ENCODE measurements at regions not wholly inside any gene's neighbourhood (a gene's known extent, or its start where the extent isn't known, plus 50 kb on each side); places are given as distances from the start of the nearest gene placed in this dataset.

DNA sequence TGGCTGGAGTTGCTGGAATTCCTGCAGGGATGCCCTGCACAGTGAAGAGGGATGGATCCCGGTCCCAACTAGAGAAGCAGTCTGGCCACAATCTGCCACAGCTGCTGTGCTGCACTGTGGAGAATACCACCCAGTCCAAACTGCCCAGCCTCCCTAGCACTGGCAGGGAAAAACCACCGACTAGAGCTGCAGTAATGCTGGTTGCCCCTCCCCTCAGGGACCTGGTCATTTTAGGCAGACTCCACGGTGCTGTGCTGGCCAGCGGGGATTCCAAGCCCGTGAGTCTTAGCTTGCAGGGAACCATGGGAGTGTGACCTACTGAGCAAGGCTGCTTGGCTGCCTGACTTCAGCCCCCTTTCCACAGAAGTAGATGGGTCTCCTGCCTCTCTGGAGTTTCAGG, 478.0 kb upstream of the ATP11B start:
- Histone ChIP-seq H3K36me3 (no peaks in the 10 kb centered on the region), H3K27me3 (no peaks in the 10 kb centered on the region), H3K27ac (replicated peaks in 1 of 4) (no peak overlapping the region), H3K4me1 (no peaks in the 10 kb centered on the region), H3K4me3 (no peak overlapping the region), H3K9me3 (peaks cover 0 to 34% (median 19%) of the 10 kb centered on the region in 4 donors)
- intact Hi-C loops (cut with DNase I), result no loop called here
- TF ChIP-seq, protein P1, sequence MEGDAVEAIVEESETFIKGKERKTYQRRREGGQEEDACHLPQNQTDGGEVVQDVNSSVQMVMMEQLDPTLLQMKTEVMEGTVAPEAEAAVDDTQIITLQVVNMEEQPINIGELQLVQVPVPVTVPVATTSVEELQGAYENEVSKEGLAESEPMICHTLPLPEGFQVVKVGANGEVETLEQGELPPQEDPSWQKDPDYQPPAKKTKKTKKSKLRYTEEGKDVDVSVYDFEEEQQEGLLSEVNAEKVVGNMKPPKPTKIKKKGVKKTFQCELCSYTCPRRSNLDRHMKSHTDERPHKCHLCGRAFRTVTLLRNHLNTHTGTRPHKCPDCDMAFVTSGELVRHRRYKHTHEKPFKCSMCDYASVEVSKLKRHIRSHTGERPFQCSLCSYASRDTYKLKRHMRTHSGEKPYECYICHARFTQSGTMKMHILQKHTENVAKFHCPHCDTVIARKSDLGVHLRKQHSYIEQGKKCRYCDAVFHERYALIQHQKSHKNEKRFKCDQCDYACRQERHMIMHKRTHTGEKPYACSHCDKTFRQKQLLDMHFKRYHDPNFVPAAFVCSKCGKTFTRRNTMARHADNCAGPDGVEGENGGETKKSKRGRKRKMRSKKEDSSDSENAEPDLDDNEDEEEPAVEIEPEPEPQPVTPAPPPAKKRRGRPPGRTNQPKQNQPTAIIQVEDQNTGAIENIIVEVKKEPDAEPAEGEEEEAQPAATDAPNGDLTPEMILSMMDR (IDR thresholded peaks at IDR 0.05), result no peak
- TF ChIP-seq EP300 (IDR thresholded peaks at IDR 0.05) (no peak), POLR2A (IDR thresholded peaks at IDR 0.05; ENCODE audit: low read depth) (no peak), POLR2AphosphoS5 (IDR thresholded peaks at IDR 0.05) (no peak)
- DNase-seq (ENCODE audit: extremely low spot score), result no peak
- WGBS, result 17% methylated on average over 1 of the region's 5 CpGs

DNA sequence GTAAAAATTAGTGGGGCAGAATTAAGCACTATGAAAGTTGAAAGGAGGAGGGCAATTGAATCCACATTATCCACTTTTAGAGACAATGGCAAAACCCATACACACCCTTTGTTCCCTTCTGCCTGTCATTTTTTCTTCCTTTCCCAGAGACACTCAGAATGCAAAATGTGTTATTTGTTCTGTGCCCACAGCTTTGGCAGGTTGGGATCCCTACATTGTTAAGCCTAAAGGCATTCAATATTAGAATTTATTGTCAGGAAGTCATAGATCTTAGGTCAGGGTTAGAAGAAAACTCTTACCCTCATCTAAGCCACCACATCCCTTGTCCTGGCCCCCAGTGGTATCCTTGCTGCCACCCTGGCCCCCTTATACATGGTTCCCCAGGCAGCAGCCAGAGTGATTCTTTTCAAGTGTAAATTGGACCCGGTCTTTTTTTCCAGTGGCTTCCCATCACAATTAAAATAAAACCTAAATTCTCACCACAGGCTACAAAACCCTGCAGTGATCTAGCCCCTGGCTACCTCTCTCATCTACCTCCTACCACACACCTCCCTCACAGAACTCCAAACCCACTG, 470.1 kb upstream of the ATP11B start:
- no peak for DNase-seq (ENCODE audit: extremely low spot score)
- H3K4me3 ChIP-seq, result no peak overlapping the region
- intact Hi-C loops (cut with DNase I), result no loop called here
- WGBS, result 77% methylated on average over 1 of the region's 1 CpG
- H3K4me1 ChIP-seq, result no peaks in the 10 kb centered on the region
- H3K9me3 ChIP-seq, result peaks cover 0 to 15% (median 8%) of the 10 kb centered on the region in 4 donors
- H3K27me3 ChIP-seq, result peaks cover 0 to 6% (median 0%) of the 10 kb centered on the region in 4 donors
- no peaks in the 10 kb centered on the region for H3K36me3 ChIP-seq
- H3K27ac ChIP-seq (replicated peaks in 1 of 4), result no peak overlapping the region
- TF ChIP-seq, protein P1 (IDR thresholded peaks at IDR 0.05), result no peak
- TF ChIP-seq POLR2AphosphoS5 (IDR thresholded peaks at IDR 0.05) (no peak), EP300 (IDR thresholded peaks at IDR 0.05) (no peak), POLR2A (IDR thresholded peaks at IDR 0.05; ENCODE audit: low read depth) (no peak)

GRCh38 chr3:182323898-182324297, 469.4 kb upstream of the ATP11B start:
- peaks cover 0 to 9% (median 4%) of the 10 kb centered on the region in 4 donors for H3K9me3 ChIP-seq
- no peak overlapping the region for H3K27ac ChIP-seq (replicated peaks in 1 of 4)
- H3K4me1 ChIP-seq, result no peaks in the 10 kb centered on the region
- WGBS, result 97% methylated on average over 1 of the region's 1 CpG
- no peak overlapping the region for H3K4me3 ChIP-seq
- TF ChIP-seq EP300 (IDR thresholded peaks at IDR 0.05) (no peak), POLR2A (IDR thresholded peaks at IDR 0.05; ENCODE audit: low read depth) (no peak), POLR2AphosphoS5 (IDR thresholded peaks at IDR 0.05) (no peak)
- TF ChIP-seq, protein P1 (IDR thresholded peaks at IDR 0.05), result no peak
- peaks cover 0 to 6% (median 0%) of the 10 kb centered on the region in 4 donors for H3K27me3 ChIP-seq
- DNase-seq (ENCODE audit: extremely low spot score), result no peak
- intact Hi-C loops (cut with DNase I), result no loop called here
- no peaks in the 10 kb centered on the region for H3K36me3 ChIP-seq

GRCh38 chr3:182325213-182325950, 467.9 kb upstream of the ATP11B start:
- intact Hi-C loops (cut with DNase I), result no loop called here
- Histone ChIP-seq H3K4me3 (no peak overlapping the region), H3K9me3 (peaks cover 0 to 5% (median 0%) of the 10 kb centered on the region in 4 donors), H3K4me1 (no peaks in the 10 kb centered on the region), H3K27me3 (peaks cover 0 to 6% (median 0%) of the 10 kb centered on the region in 4 donors), H3K27ac (replicated peaks in 1 of 4) (no peak overlapping the region), H3K36me3 (no peaks in the 10 kb centered on the region)
- TF ChIP-seq POLR2AphosphoS5 (IDR thresholded peaks at IDR 0.05) (no peak), POLR2A (IDR thresholded peaks at IDR 0.05; ENCODE audit: low read depth) (no peak)
- DNase-seq (ENCODE audit: extremely low spot score), result no peak
- 82% methylated on average over 10 of the region's 10 CpGs for WGBS

- Histone ChIP-seq H3K9me3 (no peaks in the 10 kb centered on the region), H3K27ac (replicated peaks in 1 of 4) (no peak overlapping the region), H3K36me3 (no peaks in the 10 kb centered on the region), H3K4me1 (no peaks in the 10 kb centered on the region), H3K4me3 (no peak overlapping the region), H3K27me3 (peaks cover 0 to 6% (median 0%) of the 10 kb centered on the region in 4 donors)
- 36% methylated on average over 9 of the region's 10 CpGs for WGBS
- DNase-seq (ENCODE audit: extremely low spot score), result no peak
- TF ChIP-seq, protein P1 (IDR thresholded peaks at IDR 0.05), result no peak
- TF ChIP-seq POLR2AphosphoS5 (IDR thresholded peaks at IDR 0.05) (no peak), POLR2A (IDR thresholded peaks at IDR 0.05; ENCODE audit: low read depth) (no peak), EP300 (IDR thresholded peaks at IDR 0.05) (no peak)
- intact Hi-C loops (cut with DNase I), result no loop called here
These were observed 466.1 kb upstream of the ATP11B start for GRCh38 chr3:182327196-182327681.

Data from esophagus muscularis mucosa (tissue), 4 donors.